ENCODE measurements at regions not wholly inside any gene's neighbourhood (a gene's known extent, or its start where the extent isn't known, plus 50 kb on each side); places are given as distances from the start of the nearest gene placed in this dataset.

DNA sequence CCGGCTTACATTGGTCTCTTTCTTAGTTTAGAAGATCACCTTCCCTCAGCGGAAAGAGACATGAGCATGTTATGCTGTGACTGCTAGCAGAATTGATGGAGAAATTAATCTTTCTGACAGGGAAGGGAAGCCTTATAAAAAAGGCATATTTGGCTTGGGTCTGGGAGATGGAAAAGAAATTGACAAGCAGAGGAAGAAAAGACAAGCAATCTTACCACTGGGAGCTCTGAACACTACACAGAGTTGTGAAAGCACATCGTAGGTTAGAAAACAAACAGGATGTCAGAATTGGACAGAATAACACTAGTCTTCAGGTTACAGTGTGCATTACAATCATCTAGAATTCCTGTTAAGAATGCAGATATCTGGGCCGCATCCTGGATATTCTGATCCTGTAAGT, 1493.8 kb upstream of the IGFBP7 start:
- TF ChIP-seq, protein P1, sequence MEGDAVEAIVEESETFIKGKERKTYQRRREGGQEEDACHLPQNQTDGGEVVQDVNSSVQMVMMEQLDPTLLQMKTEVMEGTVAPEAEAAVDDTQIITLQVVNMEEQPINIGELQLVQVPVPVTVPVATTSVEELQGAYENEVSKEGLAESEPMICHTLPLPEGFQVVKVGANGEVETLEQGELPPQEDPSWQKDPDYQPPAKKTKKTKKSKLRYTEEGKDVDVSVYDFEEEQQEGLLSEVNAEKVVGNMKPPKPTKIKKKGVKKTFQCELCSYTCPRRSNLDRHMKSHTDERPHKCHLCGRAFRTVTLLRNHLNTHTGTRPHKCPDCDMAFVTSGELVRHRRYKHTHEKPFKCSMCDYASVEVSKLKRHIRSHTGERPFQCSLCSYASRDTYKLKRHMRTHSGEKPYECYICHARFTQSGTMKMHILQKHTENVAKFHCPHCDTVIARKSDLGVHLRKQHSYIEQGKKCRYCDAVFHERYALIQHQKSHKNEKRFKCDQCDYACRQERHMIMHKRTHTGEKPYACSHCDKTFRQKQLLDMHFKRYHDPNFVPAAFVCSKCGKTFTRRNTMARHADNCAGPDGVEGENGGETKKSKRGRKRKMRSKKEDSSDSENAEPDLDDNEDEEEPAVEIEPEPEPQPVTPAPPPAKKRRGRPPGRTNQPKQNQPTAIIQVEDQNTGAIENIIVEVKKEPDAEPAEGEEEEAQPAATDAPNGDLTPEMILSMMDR (IDR thresholded peaks at IDR 0.05), result no peak
- TF ChIP-seq EP300 (IDR thresholded peaks at IDR 0.05), result no peak

All from suprapubic skin (tissue), 3 donors.